ENCODE measurements at regions not wholly inside any gene's neighbourhood (a gene's known extent, or its start where the extent isn't known, plus 50 kb on each side); places are given as distances from the start of the nearest gene placed in this dataset.

DNA sequence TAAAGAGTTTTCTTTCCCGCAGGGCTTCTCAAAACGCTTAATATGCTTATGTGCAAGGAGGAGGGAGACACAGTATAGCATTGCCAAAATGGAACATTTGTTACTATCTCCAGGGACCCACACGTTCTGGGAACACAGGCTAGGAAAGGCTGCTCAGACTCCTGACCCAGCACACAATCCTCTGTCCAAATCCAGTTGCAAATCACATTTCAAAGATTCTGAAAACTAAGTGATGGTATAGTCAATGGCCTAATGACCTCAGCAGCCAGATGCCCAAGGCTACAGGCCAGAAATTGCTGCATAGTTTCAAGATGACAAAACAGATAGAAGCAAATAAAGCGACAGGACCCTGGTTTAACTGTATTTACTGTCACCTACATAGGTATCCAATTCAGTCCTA lies 97.0 kb upstream of the GRIP1 start:
- TF ChIP-seq, protein P1, sequence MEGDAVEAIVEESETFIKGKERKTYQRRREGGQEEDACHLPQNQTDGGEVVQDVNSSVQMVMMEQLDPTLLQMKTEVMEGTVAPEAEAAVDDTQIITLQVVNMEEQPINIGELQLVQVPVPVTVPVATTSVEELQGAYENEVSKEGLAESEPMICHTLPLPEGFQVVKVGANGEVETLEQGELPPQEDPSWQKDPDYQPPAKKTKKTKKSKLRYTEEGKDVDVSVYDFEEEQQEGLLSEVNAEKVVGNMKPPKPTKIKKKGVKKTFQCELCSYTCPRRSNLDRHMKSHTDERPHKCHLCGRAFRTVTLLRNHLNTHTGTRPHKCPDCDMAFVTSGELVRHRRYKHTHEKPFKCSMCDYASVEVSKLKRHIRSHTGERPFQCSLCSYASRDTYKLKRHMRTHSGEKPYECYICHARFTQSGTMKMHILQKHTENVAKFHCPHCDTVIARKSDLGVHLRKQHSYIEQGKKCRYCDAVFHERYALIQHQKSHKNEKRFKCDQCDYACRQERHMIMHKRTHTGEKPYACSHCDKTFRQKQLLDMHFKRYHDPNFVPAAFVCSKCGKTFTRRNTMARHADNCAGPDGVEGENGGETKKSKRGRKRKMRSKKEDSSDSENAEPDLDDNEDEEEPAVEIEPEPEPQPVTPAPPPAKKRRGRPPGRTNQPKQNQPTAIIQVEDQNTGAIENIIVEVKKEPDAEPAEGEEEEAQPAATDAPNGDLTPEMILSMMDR (IDR thresholded peaks at IDR 0.05) = no peak
- no peak for TF ChIP-seq POLR2A (IDR thresholded peaks at IDR 0.05)

Data from testis (tissue), 2 donors.